K562 (cell line): ENCODE measurements at regions not wholly inside any gene's neighbourhood (a gene's known extent, or its start where the extent isn't known, plus 50 kb on each side); places are given as distances from the start of the nearest gene placed in this dataset.

Experiments
- ATAC-seq: fragments of 200-7000 bp; cut with Tn5 transposase; 3 replicates; pipeline ENCODE4 v1.9.1; 2020; ENCODE audit warnings: moderate library complexity
- BruUV-seq: library from RNA; stranded (reverse); fragments of 400-500 nt; replicated peaks from 2 replicates; lab custom pipeline; 2021; lab: Mats Ljungman, UMichigan
- CTCF ChIA-PET: fragments of 300-600 bp; formaldehyde crosslinking; extraction: SDS; loops from one replicate; lab custom pipeline; 2021; ENCODE audit warnings: low intra/inter-chr PET ratio; lab: Yijun Ruan, JAX
- POLR2A ChIA-PET: fragments of 300-600, 350-650 bp; sonication (Branson Sonifier 250); formaldehyde crosslinking; extraction: SDS; loops from one replicate; lab custom pipeline; 2021; ENCODE audit warnings: antibody characterized with exemption, inconsistent platforms; lab: Yijun Ruan, JAX
- DNase-seq, 4 experiments: peaks; one replicate each; pipeline versions ENCODE4 v3.0.0 to v3.0.0-alpha.2; 2011 to 2018; ENCODE audit warnings: low spot score in 3 of 4, mixed read lengths in 3 of 4; ENCODE audit errors: extremely low read depth in 1 of 4
- FAIRE-seq: peaks from 2 replicates; lab custom pipeline; 2011; peaks lifted over from hg19 to GRCh38; lab: Jason Lieb, UNC
- H2AFZ ChIP-seq: 2 replicates; pipeline ENCODE4 v1.6.0; 2011; ENCODE audit warnings: low read depth, low read length, control low read depth, inconsistent platforms
- H3K27ac ChIP-seq: fragments of 200-600 bp; 3 replicates; pipeline ENCODE4 v1.8.0; 2011; ENCODE audit warnings: low read depth, mild to moderate bottlenecking, control low read depth, inconsistent platforms, low read length, moderate library complexity, mixed read lengths; ENCODE audit errors: extremely low read depth
- H3K27me3 ChIP-seq, 2 experiments: fragments of 300-600 bp in 1 of 2; 2 replicates in 1 of 2; 3 replicates in 1 of 2; pipeline versions ENCODE4 v1.6.0 to v1.8.0; 2011; ENCODE audit warnings: inconsistent platforms in 2 of 2, low read length in 2 of 2, mild to moderate bottlenecking in 1 of 2, mixed read lengths in 1 of 2, moderate library complexity in 1 of 2; ENCODE audit not compliant: control insufficient read depth in 2 of 2, insufficient read depth in 2 of 2
- H3K36me3 ChIP-seq: fragments of 300-600 bp; 3 replicates; pipeline ENCODE4 v1.8.0; 2011; ENCODE audit warnings: mild to moderate bottlenecking, low read length, inconsistent platforms; ENCODE audit not compliant: control insufficient read depth, insufficient read depth
- H3K4me1 ChIP-seq, 2 experiments: fragments of 200-600 bp in 1 of 2; replicated peaks in 1 of 2; 2 replicates in 1 of 2; 3 replicates in 1 of 2; pipeline versions ENCODE4 v1.5.1 to v1.8.0; 2011; ENCODE audit warnings: inconsistent platforms in 2 of 2, low read length in 2 of 2, mild to moderate bottlenecking in 1 of 2, mixed read lengths in 1 of 2, moderate library complexity in 1 of 2; ENCODE audit not compliant: control insufficient read depth in 2 of 2, insufficient read depth in 2 of 2
- H3K4me2 ChIP-seq: 2 replicates; pipeline ENCODE4 v1.6.1; 2011; ENCODE audit warnings: low read length, control low read depth, inconsistent platforms, mixed read lengths; ENCODE audit not compliant: insufficient read depth
- H3K4me3 ChIP-seq: fragments of 200-600 bp; sonication (generic), shearing (Covaris generic); 2 replicates; pipeline ENCODE4 v1.5.1; 2016; ENCODE audit warnings: control low read depth, inconsistent platforms
- H3K79me2 ChIP-seq: fragments of 200-600 bp; 3 replicates; pipeline ENCODE4 v1.8.0; 2011; ENCODE audit warnings: low read length, inconsistent platforms; ENCODE audit not compliant: control insufficient read depth, insufficient read depth
- H3K9ac ChIP-seq, 2 experiments: 2 replicates each; pipeline versions ENCODE4 v1.6.0 to v1.6.1; 2011; ENCODE audit warnings: low read depth in 2 of 2, low read length in 2 of 2, control low read depth in 1 of 2, inconsistent platforms in 1 of 2, mild to moderate bottlenecking in 1 of 2, mixed read lengths in 1 of 2; ENCODE audit not compliant: insufficient read depth in 1 of 2
- H3K9me1 ChIP-seq: one replicate; pipeline ENCODE4 v1.6.0; 2011; ENCODE audit warnings: inconsistent platforms, mild to moderate bottlenecking, low read length, moderate library complexity; ENCODE audit not compliant: control insufficient read depth, insufficient read depth
- H3K9me3 ChIP-seq: replicated peaks from 2 replicates; pipeline ENCODE4 v1.5.1; 2011; ENCODE audit warnings: low read depth, low read length, inconsistent platforms; ENCODE audit not compliant: control insufficient read depth, insufficient read depth
- H4K20me1 ChIP-seq: replicated peaks from 2 replicates; pipeline ENCODE4 v1.6.1; 2011; ENCODE audit warnings: low read length, inconsistent platforms, mixed read lengths; ENCODE audit not compliant: control insufficient read depth, insufficient read depth
- ARID2 ChIP-seq: fragments of 450-650 bp; IDR thresholded peaks from 2 replicates; pipeline ENCODE4 v1.6.1; 2017; ENCODE audit warnings: antibody characterized with exemption, mild to moderate bottlenecking
- BMI1 ChIP-seq: fragments of 150-350 bp; IDR thresholded peaks from 2 replicates; pipeline ENCODE4 v1.6.1; 2014; ENCODE audit warnings: low read length
- DACH1 ChIP-seq: fragments of 450-650 bp; IDR thresholded peaks from 2 replicates; pipeline ENCODE4 v1.6.1; 2018; ENCODE audit not compliant: partially characterized antibody
- ETV6 ChIP-seq, 3 experiments: fragments of 150-350 bp in 1 of 3; sonication (generic) in 1 of 3; formaldehyde crosslinking in 1 of 3; IDR thresholded peaks; 2 replicates each; pipeline versions ENCODE4 v1.6.1 to v1.8.0; 2014 to 2022; ENCODE audit warnings: borderline replicate concordance in 2 of 3, low read depth in 2 of 3, antibody characterized with exemption in 1 of 3, low read length in 1 of 3, mild to moderate bottlenecking in 1 of 3, missing genetic modification reagents in 1 of 3
- FOXJ2 ChIP-seq: fragments of 200-800 bp; sonication (Bioruptor generic); IDR thresholded peaks from 2 replicates; pipeline ENCODE4 v1.6.1; 2016; ENCODE audit warnings: missing genetic modification characterization, missing compliant biosample characterization
- GTF3C2 ChIP-seq: IDR thresholded peaks from 3 replicates; pipeline ENCODE4 v1.6.1; 2011; ENCODE audit warnings: borderline replicate concordance, mild to moderate bottlenecking, moderate library complexity; ENCODE audit not compliant: insufficient read length; ENCODE audit errors: extremely low read depth
- HNRNPH1 ChIP-seq: fragments of 200-400 bp; formaldehyde crosslinking; optimal IDR thresholded peaks from 2 replicates; pipeline ENCODE3; 2017; ENCODE audit warnings: low read depth, mild to moderate bottlenecking, low read length, moderate library complexity
- NFATC3 ChIP-seq: fragments of 450-650 bp; IDR thresholded peaks from 2 replicates; pipeline ENCODE4 v1.6.1; 2017; ENCODE audit warnings: mild to moderate bottlenecking
- NFIX ChIP-seq: fragments of 250-450 bp; sonication (Bioruptor Pico); IDR thresholded peaks from 2 replicates; pipeline ENCODE4 v1.4.0; 2020; ENCODE audit warnings: low read depth, mild to moderate bottlenecking, moderate library complexity
- PHB2 ChIP-seq: fragments of 450-650 bp; IDR thresholded peaks from 2 replicates; pipeline ENCODE4 v1.6.1; 2017; ENCODE audit warnings: low read depth
- RBM15 ChIP-seq: fragments of 200-400 bp; formaldehyde crosslinking; IDR thresholded peaks from 2 replicates; pipeline ENCODE4 v1.6.1; 2018; ENCODE audit warnings: mild to moderate bottlenecking, low read length, moderate library complexity; ENCODE audit not compliant: insufficient read depth
- SIX5 ChIP-seq, 2 experiments: IDR thresholded peaks; 2 replicates each; pipeline ENCODE4 v1.6.1; 2011; ENCODE audit warnings: low read length in 2 of 2, borderline replicate concordance in 1 of 2, low read depth in 1 of 2, mild to moderate bottlenecking in 1 of 2, moderate library complexity in 1 of 2; ENCODE audit not compliant: insufficient read depth in 1 of 2
- SMAD3 ChIP-seq: fragments of 450-650 bp; formaldehyde crosslinking; conservative IDR thresholded peaks from 2 replicates; pipeline ENCODE4 v1.4.0; 2020; ENCODE audit warnings: mild to moderate bottlenecking
- SRF ChIP-seq, 2 experiments: fragments of 250-450, 450-650 bp in 1 of 2; sonication (Bioruptor Pico) in 1 of 2; sonication (generic) in 1 of 2; formaldehyde crosslinking; IDR thresholded peaks; 2 replicates each; pipeline versions ENCODE4 v1.5.0 to v1.5.1; 2020 to 2022; ENCODE audit warnings: mild to moderate bottlenecking in 1 of 2, missing genetic modification reagents in 1 of 2
- TAF9B ChIP-seq: fragments of 450-650 bp; IDR thresholded peaks from 2 replicates; pipeline ENCODE4 v1.6.1; 2018; ENCODE audit warnings: mild to moderate bottlenecking; ENCODE audit not compliant: partially characterized antibody
- ZNF140 ChIP-seq: fragments of 250-450 bp; sonication (Bioruptor Pico); IDR thresholded peaks from 2 replicates; pipeline ENCODE4 v1.8.0; 2021; ENCODE audit warnings: moderate library complexity, mild to moderate bottlenecking, inconsistent platforms
- ZNF212 ChIP-seq: fragments of 450-650 bp; formaldehyde crosslinking; IDR thresholded peaks from 2 replicates; pipeline ENCODE4 v1.4.0; 2020; ENCODE audit warnings: mild to moderate bottlenecking
- ZNF589 ChIP-seq: fragments of 200-800 bp; sonication (Bioruptor generic); IDR thresholded peaks from 2 replicates; pipeline ENCODE4 v1.6.1; 2016; ENCODE audit warnings: low read depth, missing genetic modification characterization, missing compliant biosample characterization
- ZNF740 ChIP-seq, 3 experiments: fragments of 200-800 bp in 1 of 3; sonication (Bioruptor generic) in 1 of 3; sonication (generic) in 1 of 3; formaldehyde crosslinking in 1 of 3; IDR thresholded peaks; 2 replicates each; pipeline versions ENCODE4 v1.6.1 to v1.8.0; 2016 to 2022; ENCODE audit warnings: mild to moderate bottlenecking in 2 of 3, missing compliant biosample characterization in 2 of 3, missing genetic modification characterization in 2 of 3, missing genetic modification reagents in 1 of 3
- WGBS: fragments of 100-300 bp; shearing (Covaris generic); methylation state at CpG from one replicate; pipeline ENCODE4 v1.1.6; 2016; ENCODE audit warnings: low coverage, mixed read lengths; ENCODE audit not compliant: insufficient coverage; ENCODE audit errors: missing lambda C conversion rate; 5-methylcytosine and 5-hydroxymethylcytosine counted together
- in situ Hi-C: fragments of 300-500 bp; cut with MboI; formaldehyde crosslinking; loops from 4 replicates; pipeline ENCODE4 v1.15.0; 2018; ENCODE audit warnings: inconsistent platforms, mixed read lengths
- intact Hi-C: fragments of 100-400 bp; cut with micrococcal nuclease; formaldehyde crosslinking; loops from 2 replicates; pipeline ENCODE4 v1.14.2; 2022

- TF ChIP-seq ZNF589 (CRISPR knock-in tag) = no peak
These were observed 384.4 kb upstream of the PABPC4L start (continued) for GRCh38 chr4:134585972-134586371.

GRCh38 chr4:134567461-134567860 is 365.9 kb upstream of the PABPC4L start:
- no peak overlapping the region for H3K4me2 ChIP-seq
- H2AFZ ChIP-seq = no peak overlapping the region
- no peaks in the 10 kb centered on the region for H3K79me2 ChIP-seq
- no peaks in the 10 kb centered on the region for H3K9me1 ChIP-seq
- no TSS peak for BruUV-seq
- no peaks in the 10 kb centered on the region for H4K20me1 ChIP-seq
- no peaks in the 10 kb centered on the region for H3K9me3 ChIP-seq
- POLR2A ChIA-PET = no interaction called here
- no peaks in the 10 kb centered on the region for H3K4me1 ChIP-seq
- no peak for DNase-seq
- no peak for ATAC-seq
- in situ Hi-C loops (no loop called here), intact Hi-C loops (no loop called here)
- H3K9ac ChIP-seq = no peak overlapping the region
- H3K4me3 ChIP-seq = no peak overlapping the region
- no peaks in the 10 kb centered on the region for H3K36me3 ChIP-seq
- FAIRE-seq = no peak
- no peak overlapping the region for H3K27ac ChIP-seq
- 5% methylated on average over 1 of the region's 1 CpG for WGBS
- H3K27me3 ChIP-seq = no peaks in the 10 kb centered on the region
- CTCF ChIA-PET = no interaction called here
- no peak for TF ChIP-seq SIX5 (IDR thresholded peaks at IDR 0.05; ENCODE audit: borderline replicate concordance in 1 of 2, insufficient read depth in 1 of 2, low read depth in 1 of 2, low read length in 2 of 2)
- no peak for TF ChIP-seq GTF3C2
- no peak for TF ChIP-seq ZNF740 (CRISPR knock-in tag; IDR thresholded peaks at IDR 0.05)
- TF ChIP-seq ZNF740 (tag; IDR thresholded peaks at IDR 0.05) = no peak
- no peak for TF ChIP-seq ETV6 (IDR thresholded peaks at IDR 0.05; ENCODE audit: borderline replicate concordance in 1 of 2, low read depth in 2 of 2, low read length in 1 of 2)
- no peak for TF ChIP-seq ETV6 (CRISPR knock-in tag; IDR thresholded peaks at IDR 0.05; ENCODE audit: borderline replicate concordance)
- no peak for TF ChIP-seq BMI1
- TF ChIP-seq NFIX (CRISPR knock-in tag) = no peak
- no peak for TF ChIP-seq SMAD3 (CRISPR knock-in tag)
- TF ChIP-seq ZNF212 = no peak
- TF ChIP-seq SRF (CRISPR knock-in tag; IDR thresholded peaks at IDR 0.05) = no peak
- no peak for TF ChIP-seq HNRNPH1
- no peak for TF ChIP-seq DACH1
- no peak for TF ChIP-seq FOXJ2 (tag)
- no peak for TF ChIP-seq ARID2
- no peak for TF ChIP-seq RBM15
- no peak for TF ChIP-seq PHB2
- no peak for TF ChIP-seq ZNF140
- no peak for TF ChIP-seq NFATC3
- TF ChIP-seq TAF9B = no peak
